WTC11 (cell line): ENCODE measurements at regions not wholly inside any gene's neighbourhood (a gene's known extent, or its start where the extent isn't known, plus 50 kb on each side); places are given as distances from the start of the nearest gene placed in this dataset.

Source experiments
- ESRRA ChIP-seq: sonication (generic); formaldehyde crosslinking; IDR thresholded peaks from 2 replicates; pipeline ENCODE4 v1.8.1; 2022; ENCODE audit warnings: mild to moderate bottlenecking, missing genetic modification reagents, borderline replicate concordance
- FOXP1 ChIP-seq: sonication (generic); formaldehyde crosslinking; IDR thresholded peaks from 2 replicates; pipeline ENCODE4 v1.8.0; 2022; ENCODE audit warnings: missing genetic modification reagents, mild to moderate bottlenecking, moderate library complexity, borderline replicate concordance
- NR1H2 ChIP-seq: sonication (generic); formaldehyde crosslinking; IDR thresholded peaks from 2 replicates; pipeline ENCODE4 v1.9.0; 2021; ENCODE audit warnings: mild to moderate bottlenecking, moderate library complexity, missing genetic modification reagents
- NR2C2 ChIP-seq: sonication (generic); formaldehyde crosslinking; IDR thresholded peaks from 2 replicates; pipeline ENCODE4 v1.8.0; 2022; ENCODE audit warnings: mild to moderate bottlenecking, missing genetic modification reagents
- OVOL2 ChIP-seq: fragments of 250-450 bp; sonication (Bioruptor Pico); IDR thresholded peaks from 2 replicates; pipeline ENCODE4 v1.9.0; 2021; ENCODE audit warnings: mild to moderate bottlenecking, borderline replicate concordance
- RELA ChIP-seq: sonication (generic); formaldehyde crosslinking; IDR thresholded peaks from 2 replicates; pipeline ENCODE4 v1.8.1; 2022; ENCODE audit warnings: missing genetic modification reagents, mild to moderate bottlenecking, borderline replicate concordance
- ZNF138 ChIP-seq: sonication (generic); formaldehyde crosslinking; conservative IDR thresholded peaks from 2 replicates; pipeline ENCODE4 v1.8.1; 2022; ENCODE audit warnings: mild to moderate bottlenecking, moderate library complexity, missing genetic modification reagents
- TF ChIP-seq, protein P1 (sequence below): fragments of 200-600 bp; IDR thresholded peaks from 2 replicates; pipeline ENCODE4 v1.8.0; 2022; ENCODE audit warnings: antibody characterized with exemption
- TF ChIP-seq, protein P2 (sequence below): sonication (generic); formaldehyde crosslinking; conservative IDR thresholded peaks from 2 replicates; pipeline ENCODE4 v1.8.1; 2022; ENCODE audit warnings: mild to moderate bottlenecking, missing genetic modification reagents

DNA sequence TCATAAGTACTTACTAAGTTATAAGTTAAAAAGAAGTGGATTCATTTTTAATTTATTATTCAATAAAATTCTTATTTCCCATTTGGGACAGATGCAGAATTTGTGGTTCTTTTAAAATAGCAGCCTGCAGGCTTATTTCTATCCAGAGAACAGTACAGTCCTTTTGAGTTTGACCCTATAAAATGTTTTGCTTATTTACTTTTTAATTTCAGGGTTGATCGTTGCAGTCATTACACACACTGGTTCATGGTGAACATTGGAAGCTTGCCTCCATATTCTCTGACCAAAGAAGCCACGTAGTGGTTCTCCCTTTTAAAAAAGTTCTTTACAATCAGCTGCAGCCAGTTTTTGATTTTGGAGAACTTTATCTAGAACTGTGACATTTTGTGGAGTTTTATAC, 122.9 kb upstream of the PDE7B start:
- TF ChIP-seq, protein P1, sequence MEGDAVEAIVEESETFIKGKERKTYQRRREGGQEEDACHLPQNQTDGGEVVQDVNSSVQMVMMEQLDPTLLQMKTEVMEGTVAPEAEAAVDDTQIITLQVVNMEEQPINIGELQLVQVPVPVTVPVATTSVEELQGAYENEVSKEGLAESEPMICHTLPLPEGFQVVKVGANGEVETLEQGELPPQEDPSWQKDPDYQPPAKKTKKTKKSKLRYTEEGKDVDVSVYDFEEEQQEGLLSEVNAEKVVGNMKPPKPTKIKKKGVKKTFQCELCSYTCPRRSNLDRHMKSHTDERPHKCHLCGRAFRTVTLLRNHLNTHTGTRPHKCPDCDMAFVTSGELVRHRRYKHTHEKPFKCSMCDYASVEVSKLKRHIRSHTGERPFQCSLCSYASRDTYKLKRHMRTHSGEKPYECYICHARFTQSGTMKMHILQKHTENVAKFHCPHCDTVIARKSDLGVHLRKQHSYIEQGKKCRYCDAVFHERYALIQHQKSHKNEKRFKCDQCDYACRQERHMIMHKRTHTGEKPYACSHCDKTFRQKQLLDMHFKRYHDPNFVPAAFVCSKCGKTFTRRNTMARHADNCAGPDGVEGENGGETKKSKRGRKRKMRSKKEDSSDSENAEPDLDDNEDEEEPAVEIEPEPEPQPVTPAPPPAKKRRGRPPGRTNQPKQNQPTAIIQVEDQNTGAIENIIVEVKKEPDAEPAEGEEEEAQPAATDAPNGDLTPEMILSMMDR: no peak
- TF ChIP-seq NR2C2 (CRISPR knock-in tag) (no peak), RELA (CRISPR knock-in tag) (no peak), FOXP1 (CRISPR knock-in tag) (no peak), NR1H2 (CRISPR knock-in tag) (no peak), ESRRA (CRISPR knock-in tag) (no peak), ZNF138 (no peak), OVOL2 (CRISPR knock-in tag) (no peak)
- TF ChIP-seq, protein P2, sequence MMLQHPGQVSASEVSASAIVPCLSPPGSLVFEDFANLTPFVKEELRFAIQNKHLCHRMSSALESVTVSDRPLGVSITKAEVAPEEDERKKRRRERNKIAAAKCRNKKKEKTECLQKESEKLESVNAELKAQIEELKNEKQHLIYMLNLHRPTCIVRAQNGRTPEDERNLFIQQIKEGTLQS: no peak
